HG02798 (cell line): ENCODE measurements at regions not wholly inside any gene's neighbourhood (a gene's known extent, or its start where the extent isn't known, plus 50 kb on each side); places are given as distances from the start of the nearest gene placed in this dataset.
A peak's percentile ranks its signal among the peaks of the same experiment; 100 is the strongest.
"Not testable (repeated sequence)": the region's sequence is repeated elsewhere in the genome, so short reads cannot be mapped to it uniquely, and the experiment has no call there.

Experiments
- ATAC-seq: cut with Tn5 transposase; IDR thresholded peaks from one replicate; pipeline ENCODE4 v1.9.1; 2021; ENCODE audit warnings: mild to moderate bottlenecking; ENCODE audit not compliant: unreplicated experiment, poor library complexity

DNA sequence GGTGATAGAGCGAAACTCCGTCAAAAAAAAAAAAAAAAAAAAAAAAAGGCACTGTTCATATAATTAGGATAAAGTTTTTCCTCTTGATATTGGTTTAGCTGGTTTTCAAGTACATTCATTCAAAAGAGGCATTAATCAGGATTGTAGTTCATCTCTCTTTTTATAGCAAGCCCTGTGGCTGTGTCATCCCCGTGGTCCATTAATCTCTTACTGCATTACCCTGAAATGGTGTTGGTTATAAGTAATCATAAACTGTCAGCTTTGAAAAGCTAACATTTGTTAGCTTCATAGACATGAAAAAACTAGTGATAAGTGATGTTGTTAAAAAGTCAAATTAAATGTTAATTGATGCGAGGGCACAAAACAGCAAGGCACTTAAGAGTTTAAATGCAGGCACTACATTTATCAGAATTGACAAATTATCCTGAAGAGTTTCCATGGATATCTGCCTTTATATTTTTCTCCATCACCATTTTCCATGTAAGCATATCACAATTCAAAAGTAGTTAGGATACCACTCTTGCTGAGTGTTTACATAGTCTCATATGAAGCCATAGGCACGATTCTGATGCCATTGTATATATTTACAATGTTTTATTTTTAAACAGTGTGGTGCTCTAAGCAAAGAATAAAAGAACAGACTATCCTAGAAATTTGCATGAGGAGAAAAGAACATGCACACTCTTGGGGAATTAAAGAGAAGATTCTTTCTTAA is 193.1 kb downstream of the OTOL1 start:
- ATAC-seq, result no peak

DNA sequence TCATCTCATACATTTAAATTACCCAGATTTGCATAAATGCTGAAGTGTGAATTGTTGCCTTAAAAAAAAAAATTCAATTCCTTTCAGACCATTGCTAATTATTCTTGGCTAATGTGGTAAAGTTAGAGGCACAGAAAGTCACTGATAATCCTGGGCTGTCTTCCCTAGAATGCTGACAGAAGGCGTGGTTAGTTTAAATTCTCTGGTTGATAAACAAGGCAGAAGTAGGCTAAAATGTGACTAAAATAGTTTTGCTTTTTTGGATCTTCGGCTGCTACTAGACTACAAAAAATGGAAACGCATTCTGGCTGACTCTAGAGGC is 193.7 kb downstream of the OTOL1 start:
- no peak for ATAC-seq

DNA sequence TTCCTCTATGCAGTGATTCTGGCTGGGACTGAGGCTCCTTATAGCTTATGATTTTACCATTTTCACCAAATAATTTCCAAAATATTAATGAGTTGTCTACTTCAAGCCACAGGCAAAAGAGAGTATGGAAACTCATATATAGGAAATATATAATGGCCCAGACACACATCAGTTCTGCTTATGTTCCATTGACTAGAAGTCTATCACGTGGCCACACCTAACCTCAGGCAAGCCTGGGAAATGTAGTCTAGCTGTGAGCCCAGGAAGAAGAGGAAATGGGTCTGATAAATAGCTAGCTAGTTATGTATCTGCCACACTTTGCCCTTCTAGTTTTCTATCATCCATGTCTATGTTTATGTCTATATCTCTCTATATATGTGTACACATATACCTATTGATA is 195.1 kb downstream of the OTOL1 start:
- ATAC-seq, result no peak

DNA sequence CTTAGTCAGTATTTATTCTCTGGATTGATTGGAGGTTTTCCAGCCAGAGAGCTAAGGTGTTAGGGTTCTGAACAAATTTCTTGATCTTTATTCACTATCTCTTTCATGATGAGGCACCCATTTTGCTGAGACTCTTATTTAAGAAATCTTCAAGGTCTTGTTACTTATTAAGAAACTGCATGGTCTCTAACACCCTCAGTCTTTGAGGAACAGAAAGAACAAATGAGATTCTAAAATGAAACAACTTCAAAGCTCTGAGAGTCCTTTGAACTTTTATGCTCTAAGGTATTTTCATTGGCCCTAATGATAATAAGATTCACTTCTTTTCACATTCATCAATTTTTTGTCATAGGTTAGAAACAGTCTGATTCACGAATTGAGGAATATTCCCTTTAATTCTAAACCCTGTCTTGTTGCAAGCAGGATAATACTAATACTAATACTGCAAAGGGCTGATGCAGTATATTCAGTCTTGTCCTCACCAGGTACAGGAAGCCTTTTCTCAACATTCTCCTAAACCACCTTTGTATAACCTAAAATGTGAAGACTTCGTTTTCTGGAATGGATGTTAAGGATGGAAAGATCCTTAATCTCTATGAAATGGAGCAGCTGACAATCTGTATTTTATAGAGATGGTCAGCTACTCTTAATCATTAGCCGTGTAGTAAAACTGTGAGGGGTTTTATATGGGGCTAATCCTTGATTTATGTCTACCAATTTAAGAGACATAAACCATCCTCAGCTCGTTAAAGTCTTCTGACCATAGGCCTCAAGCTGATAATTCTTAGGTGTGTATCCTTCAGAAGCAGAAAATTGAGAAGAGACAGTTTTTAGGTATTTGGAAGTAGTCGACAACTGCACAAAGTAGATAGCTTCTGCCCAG is 198.3 kb downstream of the OTOL1 start:
- peak; percentile 74 for ATAC-seq

DNA sequence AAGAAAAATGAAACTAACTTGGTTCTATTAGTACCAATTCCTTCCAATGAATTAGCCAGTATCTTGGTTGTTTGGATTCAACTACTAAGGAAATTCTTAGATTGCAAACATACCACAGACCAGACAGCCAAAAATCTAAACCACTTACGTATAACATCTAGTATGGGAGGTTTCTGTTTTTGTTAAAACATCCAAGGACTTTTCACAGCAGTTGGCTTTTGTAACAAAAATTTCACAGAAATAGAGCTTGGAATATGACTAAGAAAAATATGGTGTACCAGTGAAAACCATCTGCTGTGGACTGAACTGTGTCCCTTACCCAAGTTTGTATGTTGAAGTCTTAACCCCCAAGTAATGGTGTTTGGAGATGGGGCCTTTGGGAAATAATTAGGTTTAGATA is 199.2 kb downstream of the OTOL1 start:
- ATAC-seq, result no peak

DNA sequence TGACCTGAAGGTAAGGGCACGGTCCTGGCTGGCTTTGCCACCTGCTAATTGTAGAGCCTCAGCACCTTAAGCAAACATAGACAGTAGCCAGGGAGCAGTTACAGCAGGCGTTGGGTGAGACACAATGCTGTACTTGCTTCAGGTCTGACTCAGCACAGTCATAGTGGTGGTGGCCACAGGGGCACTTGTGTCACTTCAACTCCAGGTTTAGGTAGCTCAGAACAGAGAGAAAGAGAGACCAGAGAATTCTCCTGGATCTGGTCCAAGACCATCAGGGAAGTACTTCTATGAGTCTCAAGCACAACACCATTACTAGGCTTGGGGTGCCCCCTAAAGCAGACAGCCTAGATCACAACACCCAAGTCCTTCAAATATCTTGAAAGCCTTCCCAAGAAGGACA is 204.4 kb downstream of the OTOL1 start:
- ATAC-seq, result peak; percentile 78

DNA sequence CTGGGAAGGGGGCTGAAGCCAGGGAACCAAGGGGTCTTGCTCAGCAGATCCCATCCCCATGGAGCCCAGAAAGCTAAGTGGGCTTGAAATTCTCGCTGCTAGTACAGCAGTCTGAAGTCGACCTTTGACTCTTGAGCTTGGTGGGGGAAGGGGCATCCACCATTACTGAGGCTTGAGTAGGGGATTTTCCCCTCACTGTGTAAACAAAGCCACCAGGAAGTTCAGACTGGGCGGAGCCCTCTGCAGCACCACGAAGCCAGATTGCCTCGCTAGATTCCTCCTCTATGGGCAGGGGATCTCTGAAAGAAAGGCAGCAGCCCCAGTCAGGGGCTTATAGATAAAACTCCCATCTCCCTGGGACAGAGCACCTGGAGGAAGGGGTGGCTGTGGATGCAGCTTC is 210.6 kb downstream of the OTOL1 start:
- ATAC-seq, result not testable (repeated sequence)

DNA sequence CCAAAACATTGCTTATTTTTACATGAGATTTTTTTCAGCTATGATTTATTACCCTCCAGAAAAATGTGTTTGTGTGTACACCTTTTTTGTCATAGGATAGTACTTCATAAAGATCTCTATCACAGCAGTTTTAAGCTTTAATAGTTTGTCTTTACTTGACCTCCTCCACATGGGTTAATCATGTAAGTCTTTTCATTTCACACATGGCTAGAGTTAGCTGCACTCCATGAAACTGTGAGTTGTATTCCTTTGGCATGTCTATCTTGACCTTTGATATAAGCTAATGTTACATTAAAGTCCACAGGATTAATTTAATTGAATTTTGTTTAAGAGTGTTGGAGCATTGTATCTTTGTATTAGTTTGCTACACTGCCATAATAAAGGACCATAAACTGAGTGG is 217.1 kb downstream of the OTOL1 start:
- no peak for ATAC-seq

DNA sequence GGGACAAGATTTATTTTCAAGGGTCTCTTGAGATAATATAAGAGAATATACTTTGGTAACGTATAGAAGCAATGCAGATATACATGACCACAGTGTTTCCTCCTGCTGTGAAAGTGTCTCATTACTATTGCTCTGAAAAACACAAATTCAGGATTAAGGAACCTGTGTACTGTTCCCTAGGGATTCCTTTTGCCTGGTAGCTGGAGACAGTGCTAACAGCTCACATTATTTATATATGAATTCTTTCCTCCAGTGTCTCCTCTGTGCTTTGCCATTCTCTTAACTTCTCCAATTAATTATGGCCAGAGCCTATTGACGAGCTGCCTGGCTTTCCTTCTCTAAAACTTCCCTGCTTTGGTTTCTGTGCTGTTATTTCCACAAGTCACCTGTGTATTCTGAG is 235.4 kb downstream of the OTOL1 start:
- no peak for ATAC-seq

DNA sequence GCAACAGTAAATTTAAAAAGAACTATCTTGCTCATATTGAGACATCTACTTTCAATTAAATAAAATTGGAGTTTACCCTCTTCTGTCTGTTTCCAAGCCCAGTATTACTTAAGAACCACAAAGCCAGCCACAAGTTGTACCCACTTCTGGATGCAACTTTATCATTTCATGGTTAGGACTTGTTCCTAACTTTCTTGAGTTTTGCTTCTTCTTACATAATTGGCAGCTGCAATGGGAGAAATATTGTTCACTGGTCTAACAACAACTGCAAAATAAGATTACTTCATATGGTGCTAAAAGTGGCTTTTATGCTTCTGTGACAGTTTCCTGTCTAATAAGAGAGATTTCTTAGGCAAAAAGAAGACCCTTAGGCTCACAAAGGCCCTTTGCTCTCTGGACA is 240.6 kb downstream of the OTOL1 start:
- ATAC-seq, result no peak

DNA sequence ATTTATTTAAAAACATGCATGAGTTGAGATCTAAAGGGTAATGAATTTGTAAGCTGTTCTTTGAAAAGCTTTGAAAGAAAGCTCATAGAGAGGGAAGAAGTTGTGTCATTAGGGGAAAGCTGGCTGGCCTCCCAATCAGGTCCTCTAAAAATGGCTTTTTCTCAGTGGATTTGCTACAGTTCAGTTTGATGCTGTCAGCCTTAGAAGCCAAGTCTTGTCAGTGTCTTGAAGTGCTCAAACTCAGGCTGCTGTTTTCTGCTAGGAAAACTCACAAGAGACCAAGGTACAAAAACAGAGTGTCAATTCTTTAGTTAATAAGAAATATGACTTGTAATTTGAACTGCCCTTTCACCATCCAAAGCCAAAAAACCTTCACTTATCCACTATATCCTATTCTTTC is 243.8 kb downstream of the OTOL1 start:
- no peak for ATAC-seq

DNA sequence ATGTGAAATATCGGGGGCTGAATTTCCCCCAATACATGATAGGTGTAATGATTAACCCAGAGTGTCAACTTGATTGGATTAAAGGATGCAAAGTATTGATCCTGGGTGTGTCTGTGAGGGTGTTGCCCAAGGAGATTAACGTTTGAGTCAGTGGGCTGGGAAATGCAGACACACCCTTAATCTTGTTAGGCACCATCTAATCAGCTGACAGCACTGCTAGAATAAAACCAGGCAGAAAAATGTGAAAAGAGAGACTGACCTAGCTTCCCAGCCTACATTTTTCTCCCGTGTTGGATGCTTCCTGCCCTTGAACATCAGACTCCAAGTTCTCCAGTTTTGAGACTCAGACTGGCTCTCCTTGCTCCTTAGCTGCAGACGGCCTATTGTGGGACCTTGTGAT is 247.8 kb downstream of the OTOL1 start:
- ATAC-seq, result no peak

DNA sequence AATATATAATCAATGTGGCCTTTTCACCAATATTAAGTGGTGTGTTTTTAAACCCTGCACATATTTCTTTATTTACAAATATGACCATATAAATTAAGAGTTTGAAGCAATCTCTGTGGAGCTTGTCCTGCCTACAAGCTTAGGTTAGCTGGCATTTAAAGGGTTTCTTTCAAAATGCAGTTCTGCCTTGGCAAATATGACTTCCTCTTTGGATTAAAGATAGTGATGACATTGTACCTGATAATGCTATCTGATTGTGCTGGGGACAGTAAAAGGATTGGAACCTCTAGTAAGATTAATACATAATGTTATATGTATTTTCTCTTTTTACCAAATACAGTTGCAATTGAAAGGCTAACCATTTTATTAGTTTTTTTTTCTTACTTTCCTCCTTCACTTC is 249.1 kb downstream of the OTOL1 start:
- no peak for ATAC-seq

DNA sequence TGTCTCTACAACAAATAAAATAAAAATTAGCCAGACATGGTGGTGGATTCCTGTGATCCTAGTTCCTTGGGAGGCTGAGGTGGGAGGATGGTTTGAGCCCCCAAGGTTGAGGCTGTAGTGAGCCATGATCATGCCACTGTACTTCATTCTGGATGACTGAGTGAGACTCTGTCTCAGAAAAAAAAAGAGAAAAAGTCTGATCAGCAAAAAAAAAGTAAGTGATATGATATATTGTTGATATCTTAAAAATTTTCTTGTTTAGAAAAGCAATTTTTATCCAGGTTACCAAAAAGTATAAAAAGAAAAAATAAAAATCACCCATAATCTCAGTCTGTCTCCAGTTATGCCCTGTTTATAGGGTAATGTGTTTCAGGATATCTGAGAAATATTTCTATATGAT is 251.4 kb downstream of the OTOL1 start:
- no peak for ATAC-seq

DNA sequence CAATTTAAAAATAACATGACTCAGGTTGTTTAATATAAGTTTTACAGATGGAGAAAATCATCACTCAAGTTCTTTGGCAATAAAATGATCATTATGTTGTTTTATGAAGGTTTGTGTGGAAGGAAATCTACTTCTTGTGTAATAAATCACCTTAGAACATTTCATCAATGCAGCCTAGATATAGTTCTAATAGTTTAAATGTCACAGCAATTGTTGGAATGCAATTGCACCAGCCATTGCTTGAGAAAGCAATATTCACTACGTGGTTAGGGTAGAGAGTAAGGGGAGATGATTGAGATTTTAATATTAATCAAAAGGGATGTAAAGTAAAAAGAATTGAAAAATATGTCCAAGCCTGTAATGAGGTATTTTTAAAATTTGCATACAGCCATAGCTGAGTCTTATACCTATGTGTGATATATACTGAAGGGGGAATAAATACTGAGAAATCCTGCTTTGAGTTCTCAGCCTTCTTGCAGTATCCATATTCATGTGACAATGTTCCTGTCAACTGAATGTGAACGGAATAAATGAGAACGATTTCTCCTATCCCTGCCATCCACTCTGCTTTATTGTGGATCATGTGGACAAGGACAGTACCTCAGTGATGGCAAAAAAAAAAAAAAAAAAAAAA is 257.9 kb downstream of the OTOL1 start:
- no peak for ATAC-seq

DNA sequence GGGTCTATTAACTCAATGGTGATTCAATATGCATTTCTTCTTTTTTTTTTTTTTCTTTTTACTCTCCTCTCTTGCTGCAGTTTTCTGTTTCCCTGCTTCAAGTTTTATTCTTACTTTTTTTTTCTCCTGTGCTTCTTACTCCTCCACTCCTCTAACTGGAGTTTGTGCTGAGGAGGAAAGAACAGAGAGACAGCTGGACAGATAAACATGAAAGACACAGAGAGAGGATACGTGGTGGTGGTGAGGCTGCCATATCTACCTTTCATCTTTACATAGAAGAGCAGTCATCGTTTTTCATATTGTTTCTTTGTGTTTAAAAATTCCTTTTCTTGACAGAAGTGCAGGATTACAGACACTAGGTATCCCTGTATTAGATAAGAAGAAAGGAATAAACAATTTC is 262.8 kb downstream of the OTOL1 start:
- no peak for ATAC-seq

DNA sequence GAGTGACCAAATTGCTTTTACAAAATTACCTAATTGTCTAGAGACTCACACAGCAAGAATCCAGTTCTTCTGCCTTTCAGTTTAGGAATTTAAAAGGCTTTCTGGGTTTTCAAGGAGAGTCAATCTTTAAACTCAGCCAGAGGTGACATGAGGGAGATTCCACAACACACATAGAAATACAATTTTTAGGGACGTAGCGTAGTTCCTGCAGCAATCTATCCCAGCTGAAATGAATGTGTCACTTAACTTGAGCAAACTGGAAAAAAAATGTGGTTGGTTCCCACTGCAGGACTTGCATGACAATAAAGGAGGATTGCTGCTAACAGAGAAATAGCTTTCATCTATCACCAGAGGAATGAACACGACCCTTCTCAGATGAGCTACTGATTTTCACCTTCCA is 269.7 kb downstream of the OTOL1 start:
- ATAC-seq, result no peak

DNA sequence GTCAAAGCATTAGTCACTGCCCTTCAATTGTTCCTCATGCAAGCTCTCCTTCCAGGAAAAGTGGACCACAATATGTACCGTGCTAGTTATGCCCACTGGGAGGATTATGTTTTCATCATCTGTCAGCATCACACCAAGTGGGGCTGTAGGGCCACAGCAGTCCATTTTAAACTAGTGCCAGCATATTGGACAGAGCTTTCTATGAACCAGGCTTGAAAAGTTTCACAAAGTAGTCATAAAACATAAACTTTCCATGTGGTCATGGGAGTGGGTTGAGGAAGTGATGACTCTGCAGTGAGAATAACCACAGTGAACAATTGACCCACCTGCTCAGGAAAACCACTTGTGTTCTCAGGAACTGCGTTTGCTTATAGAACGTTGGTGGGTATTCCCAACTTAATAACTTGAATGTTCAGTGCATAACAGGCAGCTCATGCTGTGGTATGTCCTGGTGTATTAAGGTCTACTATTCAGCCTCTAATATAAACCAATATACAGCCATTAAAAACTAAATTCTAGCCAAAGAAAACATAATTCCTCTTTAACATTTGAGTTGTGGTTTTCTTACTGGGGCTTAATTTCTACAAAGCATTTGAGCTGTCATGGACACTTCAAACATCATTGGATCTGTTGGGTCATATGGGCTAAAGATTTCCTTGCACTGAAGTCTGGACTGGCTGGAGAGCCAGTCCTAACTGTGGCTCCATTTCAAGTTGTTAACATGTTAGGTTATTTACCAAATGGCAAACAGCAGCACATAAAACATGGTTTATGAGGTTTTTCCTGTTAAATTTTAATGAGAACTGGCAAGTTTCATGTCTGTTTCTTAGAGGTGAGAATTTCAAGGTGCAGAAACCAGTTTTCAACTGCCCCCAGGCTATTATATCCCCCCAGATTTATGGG is 274.1 kb downstream of the OTOL1 start:
- peak; percentile 84 for ATAC-seq

DNA sequence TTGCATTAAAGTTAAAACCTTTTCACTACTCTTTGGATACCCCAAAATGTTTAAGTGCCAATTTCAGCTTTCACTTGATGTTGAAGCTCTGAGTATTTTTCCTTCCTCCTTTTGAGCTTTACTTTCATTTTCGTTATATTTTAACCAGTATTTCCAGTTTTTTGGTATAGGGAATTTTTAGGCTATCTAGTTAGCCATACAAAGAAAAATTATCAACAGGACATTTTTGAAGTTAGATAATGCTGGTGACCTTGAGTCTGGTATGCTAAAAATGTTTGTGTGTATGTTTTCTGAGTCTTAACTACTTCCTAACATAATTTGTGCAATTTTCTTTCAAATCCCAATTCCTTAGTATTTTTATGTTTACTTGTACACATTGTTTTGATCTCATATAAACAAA is 284.8 kb downstream of the OTOL1 start:
- ATAC-seq, result no peak

DNA sequence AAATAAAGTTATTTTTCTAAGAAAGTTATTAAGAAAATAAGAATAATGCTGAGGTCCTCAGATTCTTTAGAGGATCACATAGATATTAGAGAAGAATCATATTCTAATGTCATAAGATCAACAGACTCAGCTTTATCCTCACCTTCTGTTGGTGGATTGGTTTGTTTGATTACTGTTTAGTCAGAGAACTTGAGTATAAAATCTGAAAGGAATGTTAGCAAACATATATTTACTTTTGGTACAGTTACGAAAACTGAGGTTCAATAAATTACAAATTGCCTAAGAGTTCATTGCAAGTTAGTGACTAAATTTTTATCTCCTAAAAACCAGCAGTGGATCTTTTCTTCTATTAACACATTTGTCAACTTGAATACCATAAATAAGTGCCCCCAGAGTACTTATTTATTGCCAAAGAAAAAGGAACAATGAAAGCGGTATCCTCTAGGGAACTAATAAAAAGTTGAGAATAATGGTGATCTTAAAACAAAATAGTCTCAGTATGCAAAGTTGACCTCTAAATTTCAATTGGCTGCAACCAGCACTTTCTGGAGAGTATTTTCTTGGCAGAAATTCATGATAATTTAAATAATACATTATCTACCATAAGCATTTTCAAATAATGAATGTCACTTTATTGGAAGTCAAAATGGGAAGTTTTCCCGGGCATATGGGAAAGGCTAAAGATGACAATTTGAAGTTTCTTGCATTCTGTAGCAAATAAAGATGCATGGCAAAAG is 296.8 kb downstream of the OTOL1 start:
- ATAC-seq, result no peak
